ENCODE measurements at regions not wholly inside any gene's neighbourhood (a gene's known extent, or its start where the extent isn't known, plus 50 kb on each side); places are given as distances from the start of the nearest gene placed in this dataset.

DNA sequence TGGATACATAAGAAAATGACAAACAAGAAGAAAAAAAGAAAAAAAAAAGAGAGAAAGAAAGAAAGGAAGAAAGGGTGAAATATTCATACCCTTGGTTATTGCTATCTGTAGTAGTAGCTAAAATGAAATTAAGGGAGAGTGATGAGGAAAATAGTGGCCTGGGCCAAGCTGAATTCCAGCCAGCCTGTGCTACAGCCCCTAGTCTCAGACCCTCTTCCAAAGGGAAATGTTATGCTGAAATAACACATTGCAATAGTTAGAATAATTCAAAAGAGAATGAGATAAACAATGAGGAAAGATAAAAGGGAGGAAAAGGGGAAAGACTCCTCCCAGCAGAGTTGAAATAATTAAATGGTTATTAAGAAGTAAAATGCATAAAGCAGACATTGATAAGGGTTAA lies 268.4 kb upstream of the ROBO1 start:
- TF ChIP-seq CTCF (IDR thresholded peaks at IDR 0.05; ENCODE audit: low read depth, low read length, missing input control) (no peak), EGR1 (IDR thresholded peaks at IDR 0.05; ENCODE audit: low read depth in 2 of 2) (no peak), RAD21 (IDR thresholded peaks at IDR 0.05) (no peak), TAF1 (conservative IDR thresholded peaks at IDR 0.05) (no peak), YY1 (IDR thresholded peaks at IDR 0.05) (no peak), REST (IDR thresholded peaks at IDR 0.05) (no peak), HNF4A (conservative IDR thresholded peaks at IDR 0.05) (no peak), SP1 (IDR thresholded peaks at IDR 0.05) (no peak), JUND (IDR thresholded peaks at IDR 0.05) (no peak), RXRA (IDR thresholded peaks at IDR 0.05) (no peak), FOXA1 (IDR thresholded peaks at IDR 0.05) (no peak), GABPA (IDR thresholded peaks at IDR 0.05 in 1 of 2, conservative IDR thresholded peaks at IDR 0.05 in 1 of 2) (no peak)
- TF ChIP-seq, protein P1, sequence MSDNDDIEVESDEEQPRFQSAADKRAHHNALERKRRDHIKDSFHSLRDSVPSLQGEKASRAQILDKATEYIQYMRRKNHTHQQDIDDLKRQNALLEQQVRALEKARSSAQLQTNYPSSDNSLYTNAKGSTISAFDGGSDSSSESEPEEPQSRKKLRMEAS (IDR thresholded peaks at IDR 0.05), result no peak
- TF ChIP-seq, protein P2, sequence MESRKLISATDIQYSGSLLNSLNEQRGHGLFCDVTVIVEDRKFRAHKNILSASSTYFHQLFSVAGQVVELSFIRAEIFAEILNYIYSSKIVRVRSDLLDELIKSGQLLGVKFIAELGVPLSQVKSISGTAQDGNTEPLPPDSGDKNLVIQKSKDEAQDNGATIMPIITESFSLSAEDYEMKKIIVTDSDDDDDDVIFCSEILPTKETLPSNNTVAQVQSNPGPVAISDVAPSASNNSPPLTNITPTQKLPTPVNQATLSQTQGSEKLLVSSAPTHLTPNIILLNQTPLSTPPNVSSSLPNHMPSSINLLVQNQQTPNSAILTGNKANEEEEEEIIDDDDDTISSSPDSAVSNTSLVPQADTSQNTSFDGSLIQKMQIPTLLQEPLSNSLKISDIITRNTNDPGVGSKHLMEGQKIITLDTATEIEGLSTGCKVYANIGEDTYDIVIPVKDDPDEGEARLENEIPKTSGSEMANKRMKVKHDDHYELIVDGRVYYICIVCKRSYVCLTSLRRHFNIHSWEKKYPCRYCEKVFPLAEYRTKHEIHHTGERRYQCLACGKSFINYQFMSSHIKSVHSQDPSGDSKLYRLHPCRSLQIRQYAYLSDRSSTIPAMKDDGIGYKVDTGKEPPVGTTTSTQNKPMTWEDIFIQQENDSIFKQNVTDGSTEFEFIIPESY (IDR thresholded peaks at IDR 0.05), result no peak
